Activated naive CD4-positive, alpha-beta T cell treated with anti-CD3 and anti-CD28 coated beads, Interleukin-2, amount 50 U/mL, for 24 hours (primary cell): ENCODE measurements at regions not wholly inside any gene's neighbourhood (a gene's known extent, or its start where the extent isn't known, plus 50 kb on each side); places are given as distances from the start of the nearest gene placed in this dataset.

Experiments
- H3K27ac Mint-ChIP-seq: one replicate; pipeline ENCODE4 v1.8.0; 2021; ENCODE audit warnings: mild to moderate bottlenecking, mixed read lengths
- H3K27me3 Mint-ChIP-seq: one replicate; pipeline ENCODE4 v1.8.0; 2021; ENCODE audit warnings: mixed read lengths
- H3K36me3 Mint-ChIP-seq: one replicate; pipeline ENCODE4 v1.8.0; 2021; ENCODE audit warnings: mixed read lengths
- H3K4me1 Mint-ChIP-seq: one replicate; pipeline ENCODE4 v1.8.0; 2021; ENCODE audit warnings: mixed read lengths
- H3K4me3 Mint-ChIP-seq: one replicate; pipeline ENCODE4 v1.8.0; 2021; ENCODE audit warnings: mild to moderate bottlenecking, mixed read lengths
- H3K9me3 Mint-ChIP-seq: one replicate; pipeline ENCODE4 v1.8.0; 2021; ENCODE audit warnings: mixed read lengths

DNA sequence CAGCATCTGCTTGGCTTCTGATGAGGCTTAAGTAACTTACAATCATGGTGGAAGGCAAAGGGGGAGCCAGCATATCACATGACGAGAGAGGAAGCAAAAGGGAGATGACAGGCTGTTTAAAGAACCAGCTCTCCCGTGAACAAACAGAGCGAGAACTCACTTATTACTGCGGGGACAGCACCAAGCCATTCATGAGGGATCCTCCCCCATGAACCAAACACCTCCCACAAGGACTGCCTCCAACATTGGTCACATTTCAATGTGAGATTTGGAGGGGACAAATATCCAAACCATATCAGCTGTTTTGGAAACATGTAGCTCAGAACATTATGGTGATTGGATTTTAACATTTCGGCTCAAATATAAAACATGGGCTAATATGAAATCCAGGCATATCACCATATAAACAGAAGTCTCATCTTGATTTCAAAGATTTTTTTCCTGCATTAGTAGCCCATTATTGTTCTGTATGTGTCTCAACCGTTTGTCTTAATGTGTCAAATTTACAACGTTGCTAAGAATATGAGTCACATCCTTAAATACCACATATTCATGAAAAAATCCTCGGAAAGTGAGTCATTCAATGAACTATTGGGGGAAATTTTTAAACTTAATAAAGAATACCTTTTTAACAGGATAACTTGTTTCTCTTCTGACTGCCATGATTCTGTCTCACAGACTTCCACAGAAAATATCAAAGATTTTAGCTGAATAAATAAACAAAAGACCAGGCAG is 894.3 kb downstream of the TFAP2A start:
- no peaks in the 10 kb centered on the region for H3K27me3 Mint-ChIP-seq
- H3K36me3 Mint-ChIP-seq = no peaks in the 10 kb centered on the region
- no peak overlapping the region for H3K27ac Mint-ChIP-seq
- H3K9me3 Mint-ChIP-seq = peaks cover 18% of the 10 kb centered on the region
- no peaks in the 10 kb centered on the region for H3K4me1 Mint-ChIP-seq
- no peak overlapping the region for H3K4me3 Mint-ChIP-seq

DNA sequence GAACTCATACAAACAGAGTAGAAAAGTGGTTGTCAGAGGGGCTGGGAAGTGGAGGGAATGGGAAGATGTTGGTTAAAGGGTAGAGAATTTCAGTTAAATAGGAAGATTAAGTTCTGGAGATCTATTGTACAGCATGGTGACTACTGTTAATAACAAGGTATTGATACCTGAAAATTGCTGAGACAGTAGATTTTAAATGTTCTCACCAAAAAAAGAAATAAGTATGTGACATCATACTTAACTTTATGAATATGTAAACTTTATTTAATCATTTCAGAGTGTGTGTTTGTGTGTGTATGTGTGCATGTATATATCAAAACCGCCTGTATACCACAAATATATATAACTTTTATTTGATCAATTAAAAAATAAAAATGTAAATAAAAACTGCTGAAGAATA is 896.4 kb downstream of the TFAP2A start:
- Mint-ChIP-seq H3K27ac (no peak overlapping the region), H3K9me3 (peaks cover 13% of the 10 kb centered on the region), H3K27me3 (no peaks in the 10 kb centered on the region), H3K4me1 (no peaks in the 10 kb centered on the region), H3K36me3 (no peaks in the 10 kb centered on the region), H3K4me3 (no peak overlapping the region)

DNA sequence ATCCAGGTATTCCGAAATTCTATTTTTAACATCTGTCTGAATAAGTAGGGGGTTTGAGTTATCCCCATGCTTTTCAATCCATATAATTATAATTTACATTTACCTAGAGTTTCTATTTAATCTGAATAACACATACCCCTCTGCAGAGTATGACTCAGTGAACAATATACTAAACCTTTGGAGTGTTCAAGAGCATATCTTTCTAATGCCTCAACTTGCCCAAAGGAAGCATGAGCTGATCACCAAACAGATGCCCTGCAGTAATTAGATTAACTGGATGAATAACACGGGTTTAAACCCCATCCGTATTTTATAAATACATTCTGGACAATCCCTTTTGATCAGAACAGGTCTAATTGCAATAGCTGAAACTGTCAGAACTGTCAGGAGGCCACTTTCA is 897.1 kb downstream of the TFAP2A start:
- H3K36me3 Mint-ChIP-seq = no peaks in the 10 kb centered on the region
- H3K27ac Mint-ChIP-seq = no peak overlapping the region
- no peaks in the 10 kb centered on the region for H3K4me1 Mint-ChIP-seq
- H3K27me3 Mint-ChIP-seq = no peaks in the 10 kb centered on the region
- peaks cover 6% of the 10 kb centered on the region for H3K9me3 Mint-ChIP-seq
- H3K4me3 Mint-ChIP-seq = no peak overlapping the region

DNA sequence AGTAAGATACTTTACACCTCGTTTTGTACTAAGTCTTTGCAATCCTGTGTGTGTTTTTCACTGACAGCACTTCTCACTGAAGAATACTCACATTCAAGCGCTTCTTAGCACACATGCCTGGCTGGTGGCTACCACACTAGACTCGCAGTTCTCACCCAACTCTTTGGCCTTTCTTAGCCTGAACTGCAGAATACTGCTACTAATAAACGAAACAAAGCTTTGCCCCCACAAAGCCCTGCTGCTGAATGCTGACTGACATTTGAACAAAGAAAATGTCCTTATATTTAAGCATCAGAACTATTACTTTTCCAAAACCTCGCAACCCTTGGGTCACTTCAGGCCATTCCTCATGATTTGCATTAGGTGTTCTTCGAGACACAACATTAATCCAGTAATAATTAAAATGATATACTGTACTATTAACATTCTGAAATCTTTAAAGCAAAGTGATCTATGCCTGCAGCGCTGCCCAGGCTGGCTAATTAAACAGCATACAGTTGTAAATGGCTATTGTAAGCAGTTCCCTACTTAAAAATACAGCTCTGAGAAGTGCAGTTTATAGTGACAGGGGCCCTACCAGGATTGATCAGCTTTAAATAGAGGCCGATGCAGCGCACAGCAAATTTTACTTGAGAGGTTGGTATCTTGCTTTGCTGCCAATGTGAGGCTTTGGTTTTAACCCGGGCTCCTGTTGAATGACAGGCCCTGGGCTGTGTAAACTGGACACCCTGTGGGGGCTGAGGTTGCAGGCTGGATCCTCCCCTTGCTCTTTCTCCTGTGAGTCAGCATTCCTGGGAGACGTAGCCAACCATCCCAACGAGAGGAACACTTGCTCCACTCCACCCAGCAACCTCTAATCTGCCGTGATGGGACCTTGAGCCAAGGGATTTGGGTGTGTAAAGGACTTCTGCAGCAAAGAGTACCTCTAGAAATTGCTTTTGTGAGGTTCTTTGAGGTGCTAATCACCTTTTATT is 899.0 kb downstream of the TFAP2A start:
- Mint-ChIP-seq H3K36me3 (no peaks in the 10 kb centered on the region), H3K4me1 (no peaks in the 10 kb centered on the region), H3K27ac (no peak overlapping the region), H3K9me3 (peaks cover 6% of the 10 kb centered on the region), H3K4me3 (no peak overlapping the region), H3K27me3 (no peaks in the 10 kb centered on the region)

DNA sequence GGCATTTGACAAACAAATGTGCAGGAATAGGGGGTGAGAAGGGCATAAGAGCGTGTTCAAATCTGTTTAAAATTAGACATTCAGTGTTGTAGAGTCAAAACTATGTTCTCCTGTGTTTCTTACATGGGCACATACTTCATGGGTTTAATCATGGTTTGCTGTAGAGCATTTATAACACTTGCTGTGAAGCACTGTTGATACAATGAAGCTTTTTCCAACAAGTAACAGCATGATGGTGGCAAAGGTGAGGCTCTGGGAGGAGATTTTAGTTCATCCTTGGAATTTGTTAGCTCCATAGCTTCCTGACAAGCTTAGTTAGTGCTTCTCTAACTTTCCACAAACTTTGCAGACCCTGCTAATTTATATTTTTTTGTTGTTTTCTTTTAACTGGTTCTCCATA is 900.7 kb downstream of the TFAP2A start:
- Mint-ChIP-seq H3K4me3 (no peak overlapping the region), H3K27me3 (no peaks in the 10 kb centered on the region), H3K36me3 (no peaks in the 10 kb centered on the region), H3K27ac (no peak overlapping the region), H3K9me3 (no peaks in the 10 kb centered on the region), H3K4me1 (no peaks in the 10 kb centered on the region)

DNA sequence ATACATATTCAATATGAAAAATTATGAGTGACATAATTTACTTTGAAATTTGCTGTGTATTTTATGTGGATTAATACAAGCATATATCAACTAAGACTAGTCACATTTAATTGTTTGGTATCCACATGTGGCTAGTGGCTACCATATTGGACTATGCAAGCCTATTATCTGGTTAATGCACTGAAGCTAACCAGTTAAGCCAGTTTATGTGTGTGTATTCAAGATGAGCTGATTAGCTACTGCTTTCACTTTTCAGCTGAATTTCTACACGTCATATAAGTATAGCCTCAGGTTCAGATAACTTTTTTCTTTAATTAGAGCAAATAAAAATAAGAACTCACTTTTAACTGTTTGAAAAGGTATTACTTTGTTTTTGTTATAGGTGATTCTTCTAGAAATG is 903.7 kb downstream of the TFAP2A start:
- H3K9me3 Mint-ChIP-seq = peaks cover 6% of the 10 kb centered on the region
- no peaks in the 10 kb centered on the region for H3K4me1 Mint-ChIP-seq
- no peak overlapping the region for H3K27ac Mint-ChIP-seq
- no peaks in the 10 kb centered on the region for H3K36me3 Mint-ChIP-seq
- H3K27me3 Mint-ChIP-seq = no peaks in the 10 kb centered on the region
- no peak overlapping the region for H3K4me3 Mint-ChIP-seq

DNA sequence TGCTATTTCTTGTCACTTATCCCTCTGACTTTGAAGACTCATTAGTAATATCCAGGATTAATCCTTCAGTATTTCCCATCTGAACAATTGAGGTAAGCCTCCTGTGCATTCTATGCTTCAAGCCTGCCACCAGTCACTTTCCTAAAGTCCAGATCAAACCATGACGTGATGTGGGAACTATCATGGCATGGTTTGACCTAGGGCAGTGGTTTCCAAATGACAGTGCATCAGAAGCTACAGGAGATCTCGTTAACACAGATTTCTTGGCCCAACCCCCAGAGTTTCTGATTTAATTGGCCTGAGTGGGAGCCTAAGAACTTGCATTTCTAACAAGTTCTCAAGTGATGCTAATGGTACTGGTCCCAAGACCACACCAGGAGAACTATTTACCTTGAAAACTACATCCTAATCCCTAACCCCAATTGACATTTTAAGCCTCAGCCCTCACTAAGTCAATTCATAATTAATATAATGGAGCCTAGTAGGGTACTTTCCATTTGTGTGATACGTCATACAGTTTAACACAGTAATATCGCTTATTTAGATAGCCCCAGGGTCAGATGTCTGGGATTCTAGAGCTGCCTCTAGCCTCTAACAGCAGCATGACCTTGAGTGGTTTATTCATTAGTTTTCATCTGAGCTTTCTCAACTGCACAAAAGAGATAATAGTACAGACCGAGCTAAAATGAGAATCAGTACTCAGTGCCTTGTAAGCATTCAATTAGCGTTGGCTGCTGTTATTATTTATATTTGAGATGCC is 907.6 kb downstream of the TFAP2A start:
- Mint-ChIP-seq H3K4me1 (no peaks in the 10 kb centered on the region), H3K9me3 (peaks cover 9% of the 10 kb centered on the region), H3K4me3 (no peak overlapping the region), H3K27ac (no peak overlapping the region), H3K27me3 (no peaks in the 10 kb centered on the region), H3K36me3 (no peaks in the 10 kb centered on the region)

DNA sequence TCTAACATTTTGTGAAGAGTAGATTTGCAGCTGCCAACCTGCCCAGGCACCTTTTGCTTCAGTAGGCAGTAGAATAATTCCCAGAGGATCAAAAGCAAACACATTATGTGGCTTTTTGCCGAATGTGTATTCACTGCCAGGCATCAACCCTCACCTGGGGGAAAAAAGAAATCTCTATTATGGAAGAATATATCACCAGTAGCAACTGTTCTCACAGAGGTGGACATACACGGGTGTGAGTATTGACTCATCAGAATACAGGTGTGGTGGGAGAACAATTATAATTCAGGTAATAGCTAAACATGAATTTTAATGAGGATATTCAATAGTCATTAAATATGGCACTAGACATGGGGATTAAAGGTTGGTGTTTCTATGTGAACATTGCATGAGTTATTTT is 910.7 kb downstream of the TFAP2A start:
- no peaks in the 10 kb centered on the region for H3K36me3 Mint-ChIP-seq
- peaks cover 9% of the 10 kb centered on the region for H3K9me3 Mint-ChIP-seq
- H3K4me1 Mint-ChIP-seq = no peaks in the 10 kb centered on the region
- no peak overlapping the region for H3K27ac Mint-ChIP-seq
- H3K27me3 Mint-ChIP-seq = no peaks in the 10 kb centered on the region
- H3K4me3 Mint-ChIP-seq = no peak overlapping the region

DNA sequence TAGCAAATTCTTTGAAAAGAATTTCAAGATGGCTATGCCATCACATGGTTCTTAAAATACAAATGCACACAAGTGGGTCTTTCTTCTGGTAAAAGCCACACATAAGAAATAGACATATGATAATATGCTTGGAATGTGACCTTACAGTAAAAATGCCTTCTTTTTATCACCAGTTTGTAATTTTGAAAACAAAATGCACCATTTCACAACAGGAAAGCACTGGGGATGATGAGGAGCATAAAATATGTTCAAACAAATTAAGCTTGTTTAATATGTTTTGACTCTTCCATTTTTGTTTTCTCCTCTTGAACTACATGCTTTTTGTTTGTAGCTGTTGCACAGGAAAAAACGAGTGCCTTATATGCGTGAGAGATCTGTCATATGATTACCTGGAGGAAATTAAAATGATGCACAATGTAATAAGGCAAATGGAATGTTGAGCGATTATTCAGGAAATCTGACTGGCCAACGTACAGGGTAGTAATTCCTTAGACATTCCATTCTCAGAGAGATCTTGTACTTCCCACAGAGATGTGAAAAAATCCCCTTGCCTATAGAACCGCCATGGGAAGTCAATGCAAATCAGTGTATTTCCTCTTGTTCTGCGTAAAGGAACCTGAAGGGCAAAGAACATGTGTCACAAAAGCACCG is 911.6 kb downstream of the TFAP2A start:
- Mint-ChIP-seq H3K36me3 (no peaks in the 10 kb centered on the region), H3K27ac (no peak overlapping the region), H3K9me3 (peaks cover 9% of the 10 kb centered on the region), H3K4me1 (no peaks in the 10 kb centered on the region), H3K27me3 (no peaks in the 10 kb centered on the region), H3K4me3 (no peak overlapping the region)

DNA sequence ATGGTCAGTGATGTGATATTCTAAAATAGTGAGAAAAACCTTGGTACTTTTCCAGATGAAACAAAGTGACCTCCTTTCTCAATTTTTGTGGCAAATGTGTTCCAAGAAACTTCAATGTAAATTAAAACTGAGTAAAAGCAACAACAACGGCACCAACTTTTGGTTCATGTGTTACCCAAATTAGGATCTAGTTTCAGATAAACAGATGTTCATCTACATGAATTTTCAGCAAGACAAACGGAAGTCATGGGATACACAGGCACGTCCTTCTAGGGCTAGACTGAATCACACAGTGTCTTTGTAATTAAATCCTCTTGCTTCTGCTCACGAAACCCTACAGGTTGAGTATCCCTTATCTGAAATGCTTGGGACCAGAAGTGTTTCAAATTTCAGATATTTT is 915.2 kb downstream of the TFAP2A start:
- Mint-ChIP-seq H3K4me3 (no peak overlapping the region), H3K27me3 (no peaks in the 10 kb centered on the region), H3K9me3 (peaks cover 11% of the 10 kb centered on the region), H3K36me3 (no peaks in the 10 kb centered on the region), H3K27ac (no peak overlapping the region), H3K4me1 (no peaks in the 10 kb centered on the region)

DNA sequence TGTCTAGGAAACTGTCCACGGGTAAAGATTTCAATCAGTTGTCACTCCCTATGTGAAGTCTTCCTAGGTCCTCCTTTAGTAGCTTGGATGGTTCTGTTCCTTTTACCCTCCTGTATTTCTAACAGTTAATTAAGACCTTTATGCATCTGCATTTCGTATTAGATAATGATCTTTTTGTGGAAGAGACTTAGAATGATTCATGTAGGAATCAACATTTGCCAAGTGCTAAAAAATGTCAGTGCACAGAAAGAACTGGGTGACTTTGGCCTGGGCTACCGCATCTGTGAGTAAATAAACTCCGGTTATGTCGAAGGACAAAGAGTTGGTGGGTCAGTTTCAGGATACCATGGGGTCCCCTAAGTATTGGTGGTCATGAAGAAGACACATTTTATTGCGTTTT is 918.0 kb downstream of the TFAP2A start:
- no peaks in the 10 kb centered on the region for H3K36me3 Mint-ChIP-seq
- no peak overlapping the region for H3K27ac Mint-ChIP-seq
- H3K4me1 Mint-ChIP-seq = no peaks in the 10 kb centered on the region
- peaks cover 12% of the 10 kb centered on the region for H3K9me3 Mint-ChIP-seq
- no peaks in the 10 kb centered on the region for H3K27me3 Mint-ChIP-seq
- H3K4me3 Mint-ChIP-seq = no peak overlapping the region

DNA sequence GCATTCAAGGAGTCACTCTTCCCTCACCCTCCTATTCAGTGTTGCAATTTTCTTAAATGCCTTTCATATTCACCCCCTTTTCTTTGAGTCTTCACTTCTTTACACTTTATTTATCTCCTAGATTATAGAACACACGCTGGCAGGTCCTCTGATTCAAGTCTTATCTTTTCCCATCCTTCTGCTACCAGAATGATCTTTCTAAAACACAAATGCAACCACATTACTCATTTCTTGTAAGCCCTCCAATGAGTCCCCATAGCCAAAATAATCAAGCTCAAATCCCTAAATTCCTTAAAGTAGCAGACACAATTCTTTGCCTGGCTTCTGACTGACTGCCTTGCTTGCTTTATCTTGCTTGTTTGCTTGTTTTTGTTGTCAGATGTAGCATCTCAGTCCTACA is 920.0 kb downstream of the TFAP2A start:
- Mint-ChIP-seq H3K27me3 (no peaks in the 10 kb centered on the region), H3K36me3 (no peaks in the 10 kb centered on the region), H3K9me3 (peaks cover 12% of the 10 kb centered on the region), H3K4me3 (no peak overlapping the region), H3K4me1 (no peaks in the 10 kb centered on the region), H3K27ac (no peak overlapping the region)

DNA sequence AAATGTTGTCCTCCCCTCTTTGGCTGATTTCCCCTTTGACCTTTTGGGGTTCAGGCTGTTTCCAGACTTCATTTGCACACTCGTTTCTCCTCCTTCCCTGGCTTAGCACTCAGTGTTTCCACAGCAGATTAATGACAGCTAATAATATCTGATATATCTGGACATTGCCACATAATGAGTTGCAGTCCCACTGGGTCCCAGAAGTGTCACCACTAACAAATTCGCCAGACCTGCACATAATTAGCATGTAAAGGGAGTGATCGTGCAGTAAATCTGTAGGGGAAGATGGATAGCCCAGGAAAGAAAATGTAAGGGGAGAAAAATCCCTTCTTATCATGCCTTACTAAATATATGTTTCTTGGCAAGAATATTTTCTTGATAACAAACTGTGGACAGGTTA is 922.1 kb downstream of the TFAP2A start:
- peaks cover 12% of the 10 kb centered on the region for H3K9me3 Mint-ChIP-seq

DNA sequence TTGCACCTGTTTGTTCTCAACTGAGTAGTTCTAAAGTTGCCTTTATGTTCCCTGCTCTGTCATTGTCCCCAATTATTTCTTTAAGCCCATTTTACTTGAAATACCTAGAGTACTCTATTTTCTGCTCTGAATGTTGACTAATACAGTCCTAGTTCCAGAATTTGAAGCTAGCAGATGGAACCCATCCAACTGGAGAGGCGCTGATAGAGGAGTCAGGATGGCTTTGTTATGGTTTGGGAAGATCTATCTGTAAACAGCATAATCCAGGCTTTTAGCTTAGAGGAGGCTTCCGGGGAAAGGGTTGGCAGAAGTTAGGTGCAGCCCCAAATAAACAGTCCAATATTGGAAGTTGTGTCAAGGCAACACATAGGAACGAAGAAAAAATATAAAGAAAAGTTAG is 927.7 kb downstream of the TFAP2A start:
- no peaks in the 10 kb centered on the region for H3K36me3 Mint-ChIP-seq
- H3K27me3 Mint-ChIP-seq = peaks cover 2% of the 10 kb centered on the region
- H3K9me3 Mint-ChIP-seq = no peaks in the 10 kb centered on the region
- no peaks in the 10 kb centered on the region for H3K4me1 Mint-ChIP-seq
- no peak overlapping the region for H3K4me3 Mint-ChIP-seq
- no peak overlapping the region for H3K27ac Mint-ChIP-seq

More for the DNA sequence above, 922.1 kb downstream of the TFAP2A start:
- no peak overlapping the region for H3K27ac Mint-ChIP-seq
- H3K36me3 Mint-ChIP-seq = no peaks in the 10 kb centered on the region
- no peak overlapping the region for H3K4me3 Mint-ChIP-seq
- no peaks in the 10 kb centered on the region for H3K4me1 Mint-ChIP-seq
- H3K27me3 Mint-ChIP-seq = no peaks in the 10 kb centered on the region

DNA sequence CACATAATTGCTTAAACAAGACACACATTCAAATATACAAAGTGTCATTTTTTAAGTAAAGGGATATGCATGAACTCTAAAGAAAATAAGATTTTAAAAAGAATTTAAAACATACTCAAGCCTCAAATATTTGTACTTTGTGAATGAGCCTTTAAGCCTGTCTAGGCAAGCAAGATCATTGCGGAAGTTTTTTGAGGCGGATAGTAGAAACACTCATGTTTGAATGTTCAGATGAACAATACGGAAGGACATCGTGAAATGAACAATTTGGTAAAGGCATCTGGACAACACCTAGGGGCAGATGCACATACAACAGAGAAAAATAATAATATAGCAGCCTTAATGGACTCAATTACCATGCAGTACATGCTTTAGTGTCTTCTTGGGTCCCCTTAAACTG is 928.9 kb downstream of the TFAP2A start:
- Mint-ChIP-seq H3K36me3 (no peaks in the 10 kb centered on the region), H3K4me1 (no peaks in the 10 kb centered on the region), H3K27ac (no peak overlapping the region), H3K9me3 (no peaks in the 10 kb centered on the region), H3K27me3 (peaks cover 2% of the 10 kb centered on the region), H3K4me3 (no peak overlapping the region)
